ENCODE measurements at regions not wholly inside any gene's neighbourhood (a gene's known extent, or its start where the extent isn't known, plus 50 kb on each side); places are given as distances from the start of the nearest gene placed in this dataset.
"Not testable (repeated sequence)": the region's sequence is repeated elsewhere in the genome, so short reads cannot be mapped to it uniquely, and the experiment has no call there.

DNA sequence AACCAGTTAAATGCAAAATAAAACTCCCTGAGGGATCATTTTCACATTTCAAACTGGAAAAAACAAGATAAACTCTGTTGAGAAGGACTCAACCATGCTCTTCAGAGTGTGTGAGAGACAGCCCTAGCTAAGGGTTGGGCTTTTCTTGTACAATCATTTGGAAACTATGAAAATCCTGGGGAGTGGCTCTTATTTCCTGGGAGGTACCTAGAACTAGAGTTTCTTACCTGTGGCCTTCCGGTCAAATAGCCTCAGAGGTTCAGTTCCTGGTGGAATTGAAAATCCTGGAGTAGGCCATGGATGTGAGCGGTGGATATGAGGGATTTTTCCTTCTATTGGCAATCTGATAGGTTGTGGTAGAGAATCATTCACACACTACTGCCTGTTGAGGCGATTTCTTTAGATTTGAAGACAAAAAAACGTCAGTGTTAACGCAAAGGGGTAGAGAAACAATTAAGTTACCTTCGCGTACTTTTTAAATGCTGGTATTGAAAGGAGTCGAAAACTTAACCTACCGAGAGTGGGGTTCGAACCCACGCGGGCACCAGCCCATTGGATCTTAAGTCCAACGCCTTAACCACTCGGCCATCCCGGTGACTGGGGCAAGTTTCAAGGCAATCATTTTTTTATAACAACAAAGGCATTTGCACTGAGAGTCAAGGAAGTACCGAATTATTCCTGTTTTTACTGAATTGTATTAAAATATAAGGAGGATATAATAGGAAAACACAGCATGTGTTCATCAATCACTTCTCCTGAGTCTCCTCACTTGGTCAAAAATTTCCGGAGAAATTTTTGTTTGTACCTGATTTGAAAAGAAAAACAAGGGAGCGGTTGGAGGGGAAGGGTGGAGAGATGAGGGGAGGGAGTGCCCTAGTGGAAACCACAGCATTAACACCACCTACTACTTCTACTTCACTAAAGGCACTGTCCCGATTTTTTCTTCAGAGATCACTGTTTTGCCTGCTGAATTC lies 191.3 kb downstream of the OR2B2 start:
- DNase-seq = no peak

DNA sequence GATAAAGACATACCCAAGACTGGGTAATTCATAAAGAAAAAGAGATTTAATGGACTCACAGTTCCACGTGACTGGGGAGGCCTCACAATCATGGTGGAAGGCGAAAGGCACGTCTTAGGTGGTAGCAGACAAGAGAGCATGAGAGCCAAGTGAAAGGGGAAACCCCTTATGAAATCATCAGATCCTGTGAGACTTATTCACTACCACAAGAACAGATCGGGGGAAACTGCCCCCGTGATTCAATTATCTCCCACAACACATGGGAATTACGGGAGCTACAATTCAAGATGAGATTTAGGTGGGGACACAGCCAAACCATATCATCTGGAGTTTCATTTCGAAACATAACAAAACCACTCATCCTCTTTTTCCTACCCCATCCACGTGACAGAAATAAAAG lies 193.2 kb downstream of the OR2B2 start:
- DNase-seq = not testable (repeated sequence)

DNA sequence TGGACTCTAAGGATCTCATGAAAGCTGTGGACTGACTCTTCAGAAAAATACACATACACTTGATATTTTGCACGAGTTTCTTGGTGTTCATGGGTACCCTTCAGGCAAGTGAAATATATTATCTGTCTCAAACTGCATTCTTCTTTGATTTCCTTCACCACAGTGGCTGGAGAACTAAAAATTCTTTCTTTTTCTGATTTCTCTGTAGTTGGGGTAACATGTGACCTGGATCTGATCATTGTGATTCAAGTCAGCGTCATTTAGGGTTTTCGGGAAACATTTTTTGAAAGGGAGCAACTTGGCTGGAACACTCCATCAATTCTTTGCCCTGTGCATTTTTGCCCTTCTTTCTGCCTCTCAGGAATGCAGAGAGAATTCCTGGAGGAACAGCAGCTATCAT lies 205.8 kb downstream of the OR2B2 start:
- no peak for DNase-seq

DNA sequence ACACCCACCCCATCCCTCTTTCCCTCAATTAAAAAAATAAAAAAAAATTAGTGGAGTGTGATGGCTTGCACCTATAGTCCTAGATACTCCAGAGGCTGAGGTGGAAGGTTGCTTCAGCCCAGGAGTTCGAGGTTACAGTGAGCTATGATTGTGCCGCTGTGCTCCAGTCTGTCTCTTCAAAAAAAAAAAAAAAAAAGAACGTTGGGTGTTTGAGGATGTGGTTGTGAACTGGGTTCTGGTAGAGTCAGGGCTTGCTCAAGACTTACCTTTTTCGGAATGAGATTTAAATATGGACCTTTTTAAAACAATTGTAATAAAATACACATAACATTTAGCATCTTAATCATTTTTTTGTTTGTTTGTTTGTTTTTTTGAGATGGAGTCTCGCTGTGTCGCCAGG lies 211.9 kb downstream of the OR2B2 start:
- DNase-seq = no peak

DNA sequence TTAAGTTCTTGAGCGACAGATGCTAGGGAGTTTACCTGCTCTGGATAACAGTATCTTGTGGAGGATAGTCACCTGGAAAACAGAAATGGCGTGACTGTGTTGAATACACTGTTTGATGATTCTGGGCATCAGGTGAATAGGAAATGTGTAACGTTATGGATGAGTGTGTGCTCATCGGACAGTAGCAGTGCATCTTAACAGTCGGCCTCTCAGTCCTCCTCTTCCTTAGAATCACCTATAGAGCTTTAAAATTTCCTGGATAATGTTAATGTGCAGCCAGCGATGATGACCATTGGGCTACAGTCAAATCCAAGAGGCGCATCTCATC lies 217.7 kb downstream of the OR2B2 start:
- DNase-seq = no peak

DNA sequence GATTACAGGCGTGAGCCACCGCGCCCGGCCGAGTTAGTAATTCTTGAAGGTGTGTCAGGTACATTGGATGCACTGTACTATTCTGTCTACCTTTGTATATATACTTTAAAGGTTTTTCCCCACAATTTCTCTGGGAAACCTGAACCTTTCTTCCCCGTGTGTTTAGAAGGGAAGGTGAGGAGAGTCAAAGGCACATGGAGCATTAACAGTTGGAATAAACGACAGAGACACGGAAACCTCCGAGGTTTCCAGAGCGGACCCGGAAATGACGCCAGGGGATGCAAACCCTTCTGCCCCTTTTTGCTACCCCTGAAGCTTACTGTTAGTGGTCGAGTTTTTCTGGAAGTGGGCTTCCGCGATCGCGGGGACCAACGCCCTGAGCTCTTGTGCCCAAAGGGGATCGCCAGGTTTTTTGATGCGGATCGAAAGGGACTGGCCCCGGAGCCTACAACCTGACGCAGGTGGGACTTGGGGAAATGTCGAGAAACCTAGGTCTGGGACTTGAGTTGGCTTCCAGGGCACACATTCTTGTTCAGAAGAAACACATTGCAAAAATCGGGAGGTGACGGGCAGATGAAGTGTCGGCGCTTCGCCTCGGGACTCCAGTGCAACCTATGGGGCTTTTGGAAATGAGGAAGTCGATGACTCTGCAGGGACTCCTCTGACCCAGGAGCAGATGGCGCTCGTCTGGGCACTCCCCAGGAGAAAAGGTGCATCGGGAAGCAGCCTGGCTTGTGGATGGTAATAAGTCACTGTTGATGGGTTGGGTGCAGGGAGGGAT lies 218.2 kb downstream of the OR2B2 start:
- no peak for DNase-seq

DNA sequence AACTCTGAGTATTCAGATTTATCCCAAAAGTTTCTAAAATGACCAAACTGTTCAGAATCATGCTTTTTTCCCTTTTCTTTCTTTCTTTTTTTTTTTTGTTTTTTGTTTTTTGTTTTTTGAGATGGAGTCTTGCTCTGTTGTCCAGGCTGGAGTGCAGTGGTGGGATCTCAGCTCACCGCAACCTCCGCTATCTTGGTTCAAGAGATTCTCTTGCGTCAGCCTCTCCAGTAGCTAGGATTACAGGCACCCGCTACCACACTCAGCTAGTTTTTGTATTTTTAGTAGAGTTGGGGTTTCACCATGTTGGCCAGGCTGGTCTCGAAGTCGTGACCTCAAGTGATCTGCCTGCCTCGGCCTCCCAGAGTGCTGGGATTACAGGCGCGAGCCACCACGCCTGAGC lies 219.2 kb upstream of the ZNF184 start:
- DNase-seq = not testable (repeated sequence)

DNA sequence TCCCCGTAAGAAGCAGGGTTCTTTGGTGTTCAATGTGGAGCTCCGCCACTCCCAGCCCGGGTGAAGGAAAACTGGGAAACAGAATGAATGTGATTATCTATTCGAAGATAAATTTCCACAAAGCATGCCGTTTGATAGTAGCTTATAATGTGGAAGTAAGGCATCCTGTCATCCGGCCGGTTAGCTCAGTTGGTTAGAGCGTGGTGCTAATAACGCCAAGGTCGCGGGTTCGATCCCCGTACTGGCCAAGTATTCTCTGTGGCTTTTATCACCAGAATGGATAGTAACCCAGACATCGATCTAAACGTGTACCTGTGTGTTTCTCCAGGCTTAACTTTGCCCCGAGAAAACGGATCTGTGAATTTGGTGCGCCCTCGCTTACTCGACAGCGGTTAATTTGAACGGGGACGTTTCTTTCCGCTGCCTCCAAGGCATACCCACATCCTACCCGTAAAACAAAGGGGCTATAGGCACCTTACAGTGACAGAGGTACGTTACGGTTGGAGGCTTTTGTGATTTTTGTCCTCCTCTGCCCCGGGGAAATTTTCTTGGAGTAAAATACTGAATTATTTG lies 215.2 kb upstream of the ZNF184 start:
- DNase-seq = peak; percentile 74 to 81 (median 76)

DNA sequence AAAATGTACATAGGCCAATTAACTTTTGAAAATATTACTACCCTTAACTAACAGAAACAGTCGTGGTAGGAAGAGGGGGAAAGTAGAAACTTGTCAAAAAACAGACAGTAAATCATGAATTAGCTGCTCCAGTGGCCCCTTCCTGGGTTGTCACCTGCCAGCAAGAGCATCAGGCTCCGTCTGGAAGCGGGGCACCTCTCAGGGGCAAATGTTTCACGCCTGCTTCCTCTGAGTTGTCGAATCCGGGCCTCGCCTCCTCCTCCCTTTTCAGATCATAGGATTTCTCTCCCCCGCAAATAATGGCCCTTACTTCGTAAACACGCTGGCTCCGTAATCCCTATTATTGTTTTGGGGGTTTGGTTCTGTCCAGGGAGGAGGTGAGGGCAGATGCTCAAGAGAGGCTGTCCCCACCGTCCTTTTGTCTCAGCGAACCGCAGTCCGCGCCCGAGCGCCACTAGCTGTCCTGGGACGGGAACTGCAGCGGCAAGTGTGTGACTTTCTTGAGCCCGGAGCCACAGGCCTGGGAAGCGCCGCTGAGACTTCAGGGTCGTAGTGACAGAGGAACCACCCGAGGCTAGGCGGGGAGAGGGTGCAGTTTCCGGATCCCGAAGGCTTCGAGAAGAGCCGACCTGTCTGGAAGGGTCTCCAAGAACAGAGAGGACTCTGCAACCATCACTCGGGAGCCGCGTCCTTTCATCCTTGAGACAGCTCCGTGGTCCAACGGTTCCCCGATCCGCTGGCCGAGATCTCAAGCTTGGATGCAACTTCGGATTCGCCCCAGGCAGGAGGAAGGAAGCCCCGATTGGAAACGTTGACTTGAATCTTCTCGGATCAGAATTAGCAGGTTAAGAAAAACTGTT lies 214.5 kb upstream of the ZNF184 start:
- peak; percentile 32 to 57 (median 41) for DNase-seq

DNA sequence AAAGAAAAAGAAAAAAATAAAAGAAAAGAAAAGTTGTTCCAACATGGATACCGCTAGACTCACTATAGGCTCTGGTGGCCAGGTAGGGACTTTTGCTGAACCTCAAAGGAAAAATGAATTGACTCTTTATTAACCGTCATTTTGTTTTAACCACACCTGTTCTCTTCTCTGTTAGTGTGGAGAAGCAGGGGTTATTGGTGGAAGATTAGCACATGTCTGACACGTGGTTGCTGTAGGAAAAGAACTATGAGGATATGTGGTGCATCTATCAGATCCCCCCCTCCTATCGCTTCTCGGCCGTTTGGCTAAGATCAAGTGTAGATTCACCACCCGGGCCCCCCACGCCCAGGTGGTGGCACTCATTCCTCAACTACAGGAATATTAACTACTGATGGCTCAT lies 212.4 kb upstream of the ZNF184 start:
- DNase-seq = no peak

DNA sequence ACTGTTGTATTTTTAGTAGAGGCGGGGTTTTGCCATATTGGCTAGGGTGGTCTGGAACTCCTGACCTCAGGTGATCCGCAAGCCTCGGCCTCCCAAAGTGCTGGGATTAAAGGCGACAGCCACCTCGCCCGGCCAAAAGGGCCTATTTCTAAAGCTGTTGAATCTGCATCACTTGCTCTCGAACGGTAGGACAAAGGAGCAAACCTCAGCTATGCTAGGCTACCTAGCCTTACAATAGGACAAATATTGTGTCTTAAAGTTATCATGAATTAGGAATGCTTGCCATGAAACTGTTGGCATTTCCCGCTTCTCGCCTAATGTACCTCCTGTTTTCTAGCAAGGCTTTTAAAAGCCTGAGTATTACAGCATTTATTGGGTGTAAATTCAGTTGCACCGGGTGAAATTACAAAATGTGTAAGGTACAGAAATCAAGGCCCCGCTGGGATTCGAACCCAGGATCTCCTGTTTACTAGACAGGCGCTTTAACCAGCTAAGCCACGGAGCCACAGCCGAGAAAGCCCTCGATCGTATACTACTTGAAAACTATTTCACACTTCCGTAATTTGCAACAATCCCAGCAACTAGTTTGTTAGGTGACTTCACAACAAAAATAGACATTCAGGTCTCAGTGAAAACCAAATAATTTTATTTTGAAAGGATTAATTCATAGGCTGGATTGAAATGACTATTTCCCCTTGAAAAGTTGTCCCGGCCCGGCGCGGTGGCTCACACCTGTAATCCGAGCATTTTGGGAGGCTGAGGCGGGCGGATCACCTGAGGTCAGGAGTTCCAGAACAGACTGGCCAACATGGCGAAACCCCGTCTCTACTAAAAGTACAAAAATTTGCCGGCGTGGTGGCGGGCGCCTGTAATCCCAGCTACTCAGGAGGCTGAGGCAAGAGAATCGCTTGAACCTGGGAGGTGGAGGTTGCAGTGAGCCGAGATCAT lies 211.6 kb upstream of the ZNF184 start:
- no peak for DNase-seq

DNA sequence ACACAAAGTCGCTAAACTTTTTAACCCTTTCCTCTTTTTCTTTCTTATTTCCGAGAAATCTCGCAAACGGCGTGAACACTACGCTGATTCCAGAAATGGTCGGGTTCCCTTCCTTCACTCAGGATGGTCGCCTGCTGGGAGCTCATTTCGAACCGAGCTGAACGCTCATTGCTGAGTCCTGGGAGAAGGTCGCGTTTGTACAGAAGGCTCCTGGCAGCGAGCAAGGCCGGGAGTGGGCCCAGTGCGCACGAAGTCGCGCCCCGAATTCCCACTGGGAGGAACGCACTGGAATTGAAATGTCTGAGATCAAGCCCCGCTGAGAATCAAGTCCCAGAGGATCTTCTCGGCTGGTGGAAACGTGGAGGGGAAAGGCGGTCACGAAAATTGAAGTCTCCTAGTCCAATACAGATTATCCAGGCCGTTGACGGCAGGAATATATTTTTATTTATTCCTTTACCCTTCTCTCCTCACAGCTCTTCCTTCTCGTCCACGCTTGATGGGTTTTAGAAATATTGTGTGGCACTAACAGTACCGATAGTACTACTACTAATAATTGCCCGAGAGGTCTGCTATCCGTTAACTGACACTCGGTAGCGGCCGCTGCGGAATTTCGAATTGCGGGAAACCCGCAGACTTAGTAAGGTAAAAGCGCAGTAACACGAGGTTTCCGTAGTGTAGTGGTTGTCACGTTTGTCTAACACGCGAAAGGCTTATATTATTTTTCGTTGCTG lies 207.2 kb upstream of the ZNF184 start:
- DNase-seq = no peak

DNA sequence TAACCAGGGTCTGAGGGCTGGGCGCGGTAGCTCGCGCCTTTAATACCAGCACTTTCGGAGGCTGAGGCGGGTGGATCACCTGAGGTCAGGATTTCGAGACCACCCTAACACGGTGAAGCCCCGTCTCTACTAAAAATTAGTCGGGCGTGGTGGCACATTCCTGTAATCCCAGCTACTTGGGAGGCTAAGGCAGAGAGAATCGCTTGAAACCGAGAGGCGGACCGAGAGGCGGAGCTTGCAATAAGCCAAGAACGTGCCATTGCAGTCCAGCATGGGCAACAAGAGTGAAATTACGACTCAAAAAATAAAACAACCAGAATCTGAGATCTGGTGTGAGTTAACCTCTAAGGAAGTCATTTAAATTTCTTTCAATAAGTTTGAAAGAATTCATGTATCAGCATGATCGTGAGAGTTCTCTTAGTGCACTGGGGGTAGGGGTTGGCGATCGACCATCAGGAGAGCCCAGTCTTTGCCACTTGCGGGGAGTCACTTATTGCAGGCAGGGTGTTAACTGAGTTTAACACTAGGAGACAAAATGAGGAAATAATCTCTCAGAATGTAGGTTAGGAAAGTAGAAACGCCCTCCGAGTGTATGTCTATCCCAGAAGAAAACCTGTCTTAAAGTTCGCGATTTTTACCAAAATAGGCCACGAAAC lies 206.5 kb upstream of the ZNF184 start:
- no peak for DNase-seq

DNA sequence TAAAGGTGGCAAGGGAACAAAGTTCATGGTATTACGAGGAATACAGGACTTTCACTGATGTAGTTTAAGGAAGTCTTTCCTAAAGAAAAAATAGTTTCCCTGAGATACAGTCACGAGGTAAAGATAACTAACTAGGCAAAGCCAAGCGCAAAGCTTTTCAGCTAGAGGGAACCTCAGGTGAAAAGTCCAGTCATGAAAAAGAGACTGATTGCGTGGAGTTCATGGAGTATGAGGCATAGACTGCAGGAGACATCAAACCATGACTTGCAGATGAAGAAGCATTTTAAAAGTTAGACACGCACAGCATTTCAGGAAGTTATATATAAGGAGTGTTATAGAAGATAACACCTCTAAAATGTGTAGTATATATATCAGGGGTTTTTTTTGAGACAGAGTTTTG lies 205.6 kb upstream of the ZNF184 start:
- no peak for DNase-seq

DNA sequence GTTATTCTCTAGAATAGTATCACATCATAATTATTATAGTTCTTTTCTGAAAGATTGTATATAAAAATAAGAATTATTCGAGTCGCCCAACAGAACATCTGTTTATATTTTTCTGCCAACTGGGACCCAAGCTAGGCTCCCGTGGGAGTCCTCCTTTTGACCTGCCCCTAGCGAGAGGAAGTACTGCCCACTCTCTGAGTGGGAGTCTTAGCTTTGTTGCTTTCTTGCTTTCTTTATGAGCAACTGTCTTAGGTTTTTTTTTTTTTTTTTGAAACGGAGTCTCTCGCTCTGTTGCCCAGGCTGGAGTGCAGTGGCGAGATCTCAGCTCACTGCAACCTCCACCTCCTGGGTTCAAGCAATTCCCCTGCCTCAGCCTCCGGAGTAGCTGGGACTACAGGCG lies 202.0 kb upstream of the ZNF184 start:
- no peak for DNase-seq

DNA sequence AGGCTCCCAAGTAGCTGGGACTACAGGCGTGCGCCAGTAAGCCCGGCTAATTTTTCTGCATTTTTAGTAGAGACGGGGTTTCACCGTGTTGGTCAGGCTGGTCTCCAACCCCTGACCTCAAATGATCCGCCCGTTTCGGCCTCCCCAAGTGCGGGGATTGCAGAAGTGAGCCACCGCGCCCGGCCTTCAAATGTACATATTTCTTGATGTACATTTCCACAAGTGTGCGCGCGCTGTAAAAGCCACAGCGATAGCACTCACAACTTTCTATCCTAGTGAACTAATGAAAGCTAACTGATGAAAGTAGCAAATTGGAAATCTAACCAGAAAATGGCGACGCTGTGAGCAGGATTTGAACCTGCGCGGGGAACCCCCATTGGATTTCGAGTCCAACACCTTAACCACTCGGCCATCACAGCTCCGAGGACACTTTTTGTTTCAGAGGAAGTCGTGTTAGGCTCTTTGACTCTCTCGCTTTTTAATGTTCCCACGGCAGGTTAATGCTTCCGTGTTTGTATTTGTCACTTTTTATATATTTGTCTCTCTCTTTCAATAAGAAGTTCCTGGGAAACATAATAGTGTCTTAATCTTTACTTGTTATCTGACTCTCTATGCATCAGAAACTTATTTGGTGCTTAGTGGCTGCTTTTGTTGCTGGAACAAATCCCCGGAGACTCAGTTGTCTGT lies 199.4 kb upstream of the ZNF184 start:
- no peak for DNase-seq

DNA sequence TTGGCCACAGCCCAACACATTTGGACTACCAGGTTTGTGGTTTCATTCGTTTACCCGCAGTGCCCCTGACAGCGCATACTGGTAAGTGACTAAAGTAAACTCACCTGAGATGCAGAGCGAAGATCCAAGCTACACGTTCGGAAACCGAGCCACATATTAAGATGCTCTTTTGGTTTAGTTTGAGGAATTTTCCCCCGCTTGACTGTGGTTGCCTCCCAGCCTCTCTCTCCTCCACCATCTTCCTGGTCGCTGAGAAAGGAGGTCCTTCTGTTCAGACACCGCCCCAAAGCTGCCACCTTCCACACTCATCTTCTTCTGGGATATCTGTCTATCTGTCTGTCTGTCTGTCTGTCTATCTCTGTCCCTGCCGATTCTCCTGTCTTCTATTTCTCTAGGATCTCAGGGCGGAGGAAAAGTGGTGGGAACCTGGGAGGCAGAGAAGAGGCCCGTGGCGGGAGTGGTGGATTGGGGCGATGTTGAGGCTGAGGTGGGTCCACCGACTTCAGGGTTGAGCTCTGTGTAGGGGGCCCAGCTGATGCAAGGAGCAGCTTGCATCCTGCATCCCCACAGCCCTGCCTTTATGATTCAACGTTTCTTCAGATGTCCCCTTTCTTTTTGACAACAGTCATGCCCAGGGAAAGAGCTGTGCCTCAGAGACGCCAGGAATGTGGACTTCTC lies 196.9 kb upstream of the ZNF184 start:
- no peak for DNase-seq

DNA sequence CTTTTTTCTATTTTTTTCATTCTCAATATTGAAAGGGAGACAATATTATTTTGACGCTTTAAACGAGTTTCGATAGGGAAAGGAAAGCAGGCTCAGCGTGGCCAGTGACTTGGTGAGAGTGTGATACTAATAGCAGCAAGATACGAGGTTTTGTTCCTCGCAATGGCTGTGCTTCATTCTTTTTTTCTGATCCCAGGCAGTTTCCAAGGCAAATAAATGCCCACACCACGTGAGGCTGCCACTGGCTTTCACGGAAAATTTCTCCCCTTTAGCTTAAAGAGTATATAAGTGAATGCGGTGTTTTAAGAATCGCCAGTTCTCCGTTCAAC lies 196.4 kb upstream of the ZNF184 start:
- no peak for DNase-seq

Data from activated naive CD4-positive, alpha-beta T cell (primary cell).